Duodenal mucosa (tissue), 2 donors: ENCODE measurements at regions not wholly inside any gene's neighbourhood (a gene's known extent, or its start where the extent isn't known, plus 50 kb on each side); places are given as distances from the start of the nearest gene placed in this dataset.

ENCODE experiments used
- H3K27ac ChIP-seq: one replicate; pipeline ENCODE4 v1.7.0; 2013; ENCODE audit warnings: low read depth, low read length
- H3K27me3 ChIP-seq, 2 donors: one replicate each; pipeline ENCODE4 v1.7.0; 2013; ENCODE audit warnings: low read length in 2 of 2, control low read depth in 1 of 2; ENCODE audit not compliant: insufficient read depth in 2 of 2, control insufficient read depth in 1 of 2
- H3K36me3 ChIP-seq, 2 donors: one replicate each; pipeline ENCODE4 v1.7.0; 2013; ENCODE audit warnings: low read length in 2 of 2, control low read depth in 1 of 2; ENCODE audit not compliant: insufficient read depth in 2 of 2, control insufficient read depth in 1 of 2
- H3K4me1 ChIP-seq, 2 donors: one replicate each; pipeline ENCODE4 v1.7.0; 2013; ENCODE audit warnings: low read length in 2 of 2, control low read depth in 1 of 2; ENCODE audit not compliant: insufficient read depth in 2 of 2, control insufficient read depth in 1 of 2
- H3K4me3 ChIP-seq, 2 donors: one replicate each; pipeline ENCODE4 v1.7.0; 2013; ENCODE audit warnings: low read length in 2 of 2, low read depth in 1 of 2
- H3K9ac ChIP-seq, 2 donors: one replicate each; pipeline ENCODE4 v1.7.0; 2013; ENCODE audit warnings: low read length in 2 of 2, low read depth in 1 of 2
- H3K9me3 ChIP-seq, 2 donors: one replicate each; pipeline ENCODE4 v1.7.0; 2013; ENCODE audit warnings: low read length in 2 of 2, control low read depth in 1 of 2; ENCODE audit not compliant: control insufficient read depth in 1 of 2

GRCh38 chr5:42929871-42930270 is 110.2 kb downstream of the ANXA2R start:
- Histone ChIP-seq H3K4me1 (no peaks in the 10 kb centered on the region), H3K27ac (no peak overlapping the region), H3K4me3 (no peak overlapping the region), H3K36me3 (no peaks in the 10 kb centered on the region), H3K27me3 (no peaks in the 10 kb centered on the region), H3K9ac (no peak overlapping the region), H3K9me3 (no peaks in the 10 kb centered on the region)

- no peaks in the 10 kb centered on the region for H3K36me3 ChIP-seq
- H3K9ac ChIP-seq: no peak overlapping the region
- H3K27ac ChIP-seq: no peak overlapping the region
These were observed 112.4 kb downstream of the ANXA2R start for GRCh38 chr5:42927730-42928129.

GRCh38 chr5:42924686-42925085 is 113.0 kb upstream of the SELENOP start:
- H3K9ac ChIP-seq: no peak overlapping the region
- no peak overlapping the region for H3K27ac ChIP-seq
- H3K4me3 ChIP-seq: no peak overlapping the region
- no peaks in the 10 kb centered on the region for H3K36me3 ChIP-seq
- no peaks in the 10 kb centered on the region for H3K9me3 ChIP-seq
- H3K27me3 ChIP-seq: no peaks in the 10 kb centered on the region
- no peaks in the 10 kb centered on the region for H3K4me1 ChIP-seq

More at GRCh38 chr5:42927730-42928129, 112.4 kb downstream of the ANXA2R start:
- H3K4me1 ChIP-seq: no peaks in the 10 kb centered on the region
- no peaks in the 10 kb centered on the region for H3K27me3 ChIP-seq
- no peaks in the 10 kb centered on the region for H3K9me3 ChIP-seq
- H3K4me3 ChIP-seq: no peak overlapping the region

GRCh38 chr5:42924226-42924625 is 112.5 kb upstream of the SELENOP start:
- Histone ChIP-seq H3K27ac (no peak overlapping the region), H3K9me3 (no peaks in the 10 kb centered on the region), H3K9ac (no peak overlapping the region), H3K36me3 (no peaks in the 10 kb centered on the region), H3K4me3 (no peak overlapping the region), H3K4me1 (no peaks in the 10 kb centered on the region), H3K27me3 (no peaks in the 10 kb centered on the region)

- no peaks in the 10 kb centered on the region for H3K9me3 ChIP-seq
- H3K4me3 ChIP-seq: no peak overlapping the region
- no peak overlapping the region for H3K9ac ChIP-seq
- no peaks in the 10 kb centered on the region for H3K36me3 ChIP-seq
- H3K4me1 ChIP-seq: no peaks in the 10 kb centered on the region
- no peak overlapping the region for H3K27ac ChIP-seq
- no peaks in the 10 kb centered on the region for H3K27me3 ChIP-seq
These were observed 112.0 kb upstream of the SELENOP start for GRCh38 chr5:42923710-42924109.

- Histone ChIP-seq H3K4me1 (no peaks in the 10 kb centered on the region), H3K9ac (no peak overlapping the region), H3K27ac (no peak overlapping the region), H3K9me3 (no peaks in the 10 kb centered on the region), H3K4me3 (no peak overlapping the region), H3K27me3 (no peaks in the 10 kb centered on the region), H3K36me3 (no peaks in the 10 kb centered on the region)
These were observed 107.9 kb upstream of the SELENOP start for GRCh38 chr5:42919600-42919999.

- H3K9me3 ChIP-seq: no peaks in the 10 kb centered on the region
- no peak overlapping the region for H3K27ac ChIP-seq
These were observed 103.7 kb upstream of the SELENOP start for GRCh38 chr5:42915306-42915866.

GRCh38 chr5:42912184-42912798 is 100.6 kb upstream of the SELENOP start:
- H3K9ac ChIP-seq: no peak overlapping the region
- H3K9me3 ChIP-seq: no peaks in the 10 kb centered on the region
- H3K4me1 ChIP-seq: peaks cover 5 to 9% of the 10 kb centered on the region in 2 donors
- peaks cover 8 to 11% of the 10 kb centered on the region in 2 donors for H3K27me3 ChIP-seq
- H3K4me3 ChIP-seq: no peak overlapping the region
- no peaks in the 10 kb centered on the region for H3K36me3 ChIP-seq
- H3K27ac ChIP-seq: no peak overlapping the region

More at GRCh38 chr5:42915306-42915866, 103.7 kb upstream of the SELENOP start:
- H3K4me1 ChIP-seq: no peaks in the 10 kb centered on the region
- H3K9ac ChIP-seq: no peak overlapping the region
- H3K27me3 ChIP-seq: no peaks in the 10 kb centered on the region
- no peak overlapping the region for H3K4me3 ChIP-seq
- no peaks in the 10 kb centered on the region for H3K36me3 ChIP-seq

DNA sequence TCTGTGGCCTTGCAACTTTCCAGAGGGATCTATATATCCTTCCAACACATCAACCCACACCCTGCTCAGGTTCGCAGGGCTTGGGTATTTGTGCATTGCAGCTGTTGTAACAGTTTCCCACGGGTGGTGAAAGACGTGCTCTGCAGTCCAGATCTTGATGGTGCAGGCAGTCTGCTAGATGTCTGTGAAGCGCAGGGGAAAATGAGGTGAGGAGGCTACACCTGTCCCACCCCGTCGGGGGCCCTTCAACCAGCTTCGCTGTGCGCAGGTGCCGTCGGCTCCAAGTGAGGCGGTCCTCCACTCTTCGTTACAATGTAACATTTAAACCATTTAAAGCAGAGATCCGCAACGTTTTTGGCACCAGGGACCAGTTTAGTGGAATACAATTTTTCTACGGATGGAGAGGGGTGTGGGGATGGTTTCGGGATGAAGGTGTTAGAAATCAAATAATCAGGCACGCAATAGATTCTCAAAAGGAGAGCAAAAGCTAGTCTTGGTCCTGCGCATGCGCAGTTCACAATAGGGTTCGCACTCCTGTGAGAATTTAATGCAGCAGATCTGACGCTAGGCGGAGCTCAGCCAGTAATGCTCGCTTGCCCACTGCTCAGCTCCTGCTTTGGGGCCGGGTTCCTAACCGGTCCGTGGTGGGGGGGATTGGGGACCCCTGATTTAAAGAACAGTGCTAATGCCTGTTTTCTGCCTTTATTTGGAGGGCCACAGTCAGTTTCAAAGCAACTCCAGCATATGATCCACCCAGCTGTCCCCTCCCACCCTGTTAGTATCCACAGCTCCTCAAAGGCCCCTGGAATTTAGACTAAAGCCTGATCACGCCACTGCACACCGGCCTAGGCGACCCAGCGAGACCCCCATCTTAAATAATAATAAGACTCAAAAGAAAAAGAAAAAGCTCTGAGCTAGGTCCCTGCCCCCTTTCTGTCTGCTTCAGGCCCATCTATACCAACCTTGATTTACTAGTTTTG is 97.1 kb upstream of the SELENOP start:
- Histone ChIP-seq H3K27ac (no peak overlapping the region), H3K4me3 (peak overlapping the region; percentile 65 to 68), H3K27me3 (peaks cover 14 to 15% of the 10 kb centered on the region in 2 donors), H3K36me3 (no peaks in the 10 kb centered on the region), H3K4me1 (peaks cover 5 to 9% of the 10 kb centered on the region in 2 donors), H3K9me3 (no peaks in the 10 kb centered on the region), H3K9ac (peak overlapping the region; percentile 34 to 48)

GRCh38 chr5:42908086-42908485 is 96.4 kb upstream of the SELENOP start:
- no peaks in the 10 kb centered on the region for H3K9me3 ChIP-seq
- no peaks in the 10 kb centered on the region for H3K36me3 ChIP-seq
- H3K27me3 ChIP-seq: peaks cover 14 to 15% of the 10 kb centered on the region in 2 donors
- peak overlapping the region; percentile 65 to 68 for H3K4me3 ChIP-seq
- H3K4me1 ChIP-seq: peaks cover 5 to 9% of the 10 kb centered on the region in 2 donors
- H3K9ac ChIP-seq: no peak overlapping the region
- no peak overlapping the region for H3K27ac ChIP-seq
